ENCODE measurements at regions not wholly inside any gene's neighbourhood (a gene's known extent, or its start where the extent isn't known, plus 50 kb on each side); places are given as distances from the start of the nearest gene placed in this dataset.
"Not testable (repeated sequence)": the region's sequence is repeated elsewhere in the genome, so short reads cannot be mapped to it uniquely, and the experiment has no call there.

GRCh38 chr21:36621794-36622193 is 77.1 kb upstream of the SIM2 start:
- TF ChIP-seq CTCF (conservative IDR thresholded peaks at IDR 0.05; ENCODE audit: low read depth, low read length); EZH2 (IDR thresholded peaks at IDR 0.05; ENCODE audit: borderline replicate concordance, low read depth, low read length, poor library complexity, severe bottlenecking): not testable (repeated sequence)

Data from A673 (cell line).